SK-N-SH (cell line): ENCODE measurements at regions not wholly inside any gene's neighbourhood (a gene's known extent, or its start where the extent isn't known, plus 50 kb on each side); places are given as distances from the start of the nearest gene placed in this dataset.

ENCODE experiments used
- CTCF ChIA-PET: fragments of 300-600, 350-600 bp; formaldehyde crosslinking; extraction: SDS; loops from one replicate; lab custom pipeline; 2021; lab: Yijun Ruan, JAX
- POLR2A ChIA-PET: fragments of 350-600 bp; sonication (Branson Sonifier 250); formaldehyde crosslinking; extraction: SDS; loops from one replicate; lab custom pipeline; 2020; ENCODE audit warnings: antibody characterized with exemption, inconsistent platforms; lab: Yijun Ruan, JAX
- DNase-seq: peaks from one replicate; pipeline ENCODE4 v3.0.0; 2012
- H2AFZ ChIP-seq: fragments of 200-600 bp; sonication (generic); 2 replicates; pipeline ENCODE4 v1.8.1; 2016; ENCODE audit warnings: antibody characterized with exemption, mild to moderate bottlenecking, low read depth
- H3F3A ChIP-seq: fragments of 200-600 bp; sonication (generic); replicated peaks from 2 replicates; pipeline ENCODE3; 2016; ENCODE audit warnings: antibody characterized with exemption, mild to moderate bottlenecking; ENCODE audit not compliant: insufficient read depth
- H3K27ac ChIP-seq, 2 experiments: fragments of 200-500 bp in 1 of 2; fragments of 200-600 bp in 1 of 2; sonication (Bioruptor generic) in 1 of 2; sonication (generic), shearing (Covaris generic) in 1 of 2; 2 replicates each; pipeline versions ENCODE4 v1.5.1 to v1.6.1; 2014 to 2016; ENCODE audit warnings: low read depth in 2 of 2, inconsistent platforms in 1 of 2, low read length in 1 of 2, mild to moderate bottlenecking in 1 of 2, mixed read lengths in 1 of 2
- H3K27me3 ChIP-seq: fragments of 200-600 bp; sonication (generic), shearing (Covaris generic); 2 replicates; pipeline ENCODE4 v1.6.1; 2016; ENCODE audit warnings: mixed run types; ENCODE audit not compliant: insufficient read depth
- H3K36me3 ChIP-seq, 2 experiments: fragments of 200-500 bp in 1 of 2; fragments of 200-600 bp in 1 of 2; sonication (Bioruptor generic) in 1 of 2; sonication (generic) in 1 of 2; replicated peaks in 1 of 2; 2 replicates each; pipeline versions ENCODE3 to v1.5.1; 2014 to 2016; ENCODE audit warnings: low read length in 1 of 2, mild to moderate bottlenecking in 1 of 2; ENCODE audit not compliant: insufficient read depth in 2 of 2, control insufficient read depth in 1 of 2
- H3K4me1 ChIP-seq, 2 experiments: fragments of 200-500 bp in 1 of 2; fragments of 200-600 bp in 1 of 2; sonication (Bioruptor generic) in 1 of 2; sonication (generic), shearing (Covaris generic) in 1 of 2; 2 replicates each; pipeline versions ENCODE4 v1.5.1 to v1.6.1; 2014 to 2016; ENCODE audit warnings: low read depth in 1 of 2, low read length in 1 of 2, mixed run types in 1 of 2; ENCODE audit not compliant: insufficient read depth in 2 of 2, control insufficient read depth in 1 of 2
- H3K4me2 ChIP-seq: fragments of 200-600 bp; sonication (generic), shearing (Covaris generic); 2 replicates; pipeline ENCODE4 v1.6.1; 2017; ENCODE audit warnings: mixed run types
- H3K4me3 ChIP-seq, 2 experiments: fragments of 200-500 bp in 1 of 2; fragments of 200-600 bp in 1 of 2; sonication (Bioruptor generic) in 1 of 2; sonication (generic), shearing (Covaris generic) in 1 of 2; 2 replicates each; pipeline versions ENCODE4 v1.5.1 to v1.8.1; 2014 to 2016; ENCODE audit warnings: low read depth in 2 of 2, inconsistent platforms in 1 of 2, low read length in 1 of 2, mild to moderate bottlenecking in 1 of 2, mixed read lengths in 1 of 2, moderate library complexity in 1 of 2
- H3K79me2 ChIP-seq: fragments of 200-600 bp; sonication (generic); 2 replicates; pipeline ENCODE4 v1.8.1; 2017; ENCODE audit warnings: mild to moderate bottlenecking; ENCODE audit not compliant: insufficient read depth
- H3K9ac ChIP-seq: fragments of 200-600 bp; sonication (generic); 2 replicates; pipeline ENCODE4 v1.6.1; 2017; ENCODE audit warnings: mixed run types
- H3K9me2 ChIP-seq: fragments of 200-600 bp; sonication (generic); 2 replicates; pipeline ENCODE4 v1.6.1; 2017; ENCODE audit warnings: mixed run types
- H3K9me3 ChIP-seq: fragments of 200-600 bp; sonication (generic); 2 replicates; pipeline ENCODE4 v1.6.1; 2017; ENCODE audit warnings: mixed run types, mild to moderate bottlenecking, moderate library complexity
- H4K20me1 ChIP-seq: fragments of 200-600 bp; sonication (generic); 2 replicates; pipeline ENCODE4 v1.6.1; 2017; ENCODE audit warnings: mild to moderate bottlenecking, mixed run types; ENCODE audit not compliant: insufficient read depth
- EZH2phosphoT487 ChIP-seq: fragments of 200-600 bp; sonication (generic); IDR thresholded peaks from 2 replicates; pipeline ENCODE4 v1.6.1; 2017; ENCODE audit warnings: low read depth, mixed run types, mild to moderate bottlenecking, antibody characterized with exemption, moderate library complexity, borderline replicate concordance
- FOXJ3 ChIP-seq: sonication (generic); formaldehyde crosslinking; IDR thresholded peaks from 2 replicates; pipeline ENCODE4 v1.5.1; 2020; ENCODE audit warnings: mild to moderate bottlenecking, missing genetic modification reagents
- IRF3 ChIP-seq: fragments of 150-350 bp; IDR thresholded peaks from 2 replicates; pipeline ENCODE4 v1.6.1; 2016; ENCODE audit warnings: mild to moderate bottlenecking, low read depth, low read length
- JUND ChIP-seq: IDR thresholded peaks from 2 replicates; pipeline ENCODE4 v1.4.0; 2012
- MAX ChIP-seq: IDR thresholded peaks from 2 replicates; pipeline ENCODE4 v1.4.0; 2012; ENCODE audit warnings: low read depth
- MEF2A ChIP-seq: IDR thresholded peaks from 2 replicates; pipeline ENCODE4 v1.4.0; 2012; ENCODE audit warnings: low read depth, borderline replicate concordance
- MXI1 ChIP-seq: IDR thresholded peaks from 2 replicates; pipeline ENCODE4 v1.6.1; 2012; ENCODE audit warnings: mild to moderate bottlenecking, low read depth, low read length, improper control_type of control experiment
- NRF1 ChIP-seq: IDR thresholded peaks from 2 replicates; pipeline ENCODE4 v1.6.1; 2012; ENCODE audit warnings: low read depth, mild to moderate bottlenecking, low read length
- PBX3 ChIP-seq: IDR thresholded peaks from 2 replicates; pipeline ENCODE4; 2012
- RAD21 ChIP-seq: IDR thresholded peaks from 2 replicates; pipeline ENCODE4 v1.6.1; 2012; ENCODE audit warnings: mild to moderate bottlenecking, low read length
- TAF1 ChIP-seq: IDR thresholded peaks from 2 replicates; pipeline ENCODE4 v1.6.1; 2012; ENCODE audit warnings: low read depth, mild to moderate bottlenecking, low read length, moderate library complexity, borderline replicate concordance
- TCF12 ChIP-seq: IDR thresholded peaks from 2 replicates; pipeline ENCODE4 v1.4.0; 2012
- TEAD4 ChIP-seq: IDR thresholded peaks from 2 replicates; pipeline ENCODE4 v1.4.0; 2012; ENCODE audit warnings: mild to moderate bottlenecking, borderline replicate concordance; ENCODE audit not compliant: insufficient read depth
- USF1 ChIP-seq: IDR thresholded peaks from 2 replicates; pipeline ENCODE4 v1.4.0; 2012; ENCODE audit warnings: low read depth, borderline replicate concordance
- ZBTB33 ChIP-seq: IDR thresholded peaks from 2 replicates; pipeline ENCODE4 v1.4.0; 2012; ENCODE audit warnings: low read depth, borderline replicate concordance
- WGBS: methylation state at CpG from one replicate; pipeline ENCODE4 v1.1.6; 2017; ENCODE audit warnings: low lambda C conversion rate; 5-methylcytosine and 5-hydroxymethylcytosine counted together

- no peaks in the 10 kb centered on the region for H3K9me3 ChIP-seq
- 1% methylated on average over 2 of the region's 2 CpGs for WGBS
- no peaks in the 10 kb centered on the region for H3K79me2 ChIP-seq
- ChIA-PET POLR2A (no interaction called here), CTCF (no interaction called here)
- TF ChIP-seq TAF1 (no peak), NRF1 (no peak), IRF3 (no peak), EZH2phosphoT487 (no peak), TEAD4 (no peak), MEF2A (no peak), TCF12 (no peak), MXI1 (no peak), PBX3 (no peak), FOXJ3 (CRISPR knock-in tag) (no peak), USF1 (no peak), JUND (no peak), MAX (no peak), ZBTB33 (no peak), RAD21 (no peak)
- H3K4me3 ChIP-seq, result no peak overlapping the region
- no peaks in the 10 kb centered on the region for H3K4me1 ChIP-seq
- DNase-seq, result no peak
- no peaks in the 10 kb centered on the region for H3F3A ChIP-seq
- H3K9me2 ChIP-seq, result no peaks in the 10 kb centered on the region
- no peak overlapping the region for H3K27ac ChIP-seq
- no peak overlapping the region for H3K4me2 ChIP-seq
- H3K36me3 ChIP-seq, result no peaks in the 10 kb centered on the region
- H2AFZ ChIP-seq, result no peak overlapping the region
- no peak overlapping the region for H3K9ac ChIP-seq
- H3K27me3 ChIP-seq, result no peaks in the 10 kb centered on the region
- no peaks in the 10 kb centered on the region for H4K20me1 ChIP-seq
These were observed 65.9 kb upstream of the ANO1 start for GRCh38 chr11:70012134-70012733.
